ENCODE measurements at regions not wholly inside any gene's neighbourhood (a gene's known extent, or its start where the extent isn't known, plus 50 kb on each side); places are given as distances from the start of the nearest gene placed in this dataset.

DNA sequence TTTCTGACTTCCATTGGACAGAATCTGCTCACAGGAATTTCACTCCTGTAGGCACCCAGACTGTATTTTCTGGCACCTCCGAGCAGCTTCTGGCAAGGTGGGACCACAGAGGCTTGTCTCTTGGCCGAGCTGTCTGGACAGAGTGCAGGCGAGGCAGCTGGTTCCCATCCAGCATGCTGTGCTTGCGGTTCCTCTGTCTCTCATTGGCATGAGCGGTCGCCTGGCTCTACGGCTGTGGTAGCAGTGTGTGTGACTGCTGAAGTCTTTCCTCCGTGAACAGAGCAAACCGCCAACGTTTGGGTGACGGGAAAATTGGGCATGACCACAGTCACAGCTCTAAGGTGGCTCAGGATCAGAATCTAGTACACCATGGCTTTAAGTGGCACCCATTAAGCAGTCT is 411.7 kb upstream of the NETO1 start:
- no peaks in the 10 kb centered on the region for H3K4me1 Mint-ChIP-seq (ENCODE audit: low read depth)
- H3K36me3 Mint-ChIP-seq (ENCODE audit: low read depth) = no peaks in the 10 kb centered on the region
- H3K27ac Mint-ChIP-seq (ENCODE audit: unreplicated experiment) = no peak overlapping the region
- no peak overlapping the region for H3K4me3 Mint-ChIP-seq (ENCODE audit: unreplicated experiment)
- no peak for DNase-seq (ENCODE audit: low spot score)
- peaks cover 1% of the 10 kb centered on the region for H3K27me3 Mint-ChIP-seq (ENCODE audit: low read depth)
- H3K9me3 Mint-ChIP-seq (ENCODE audit: low read depth) = peaks cover 5% of the 10 kb centered on the region
- TF ChIP-seq, protein P1, sequence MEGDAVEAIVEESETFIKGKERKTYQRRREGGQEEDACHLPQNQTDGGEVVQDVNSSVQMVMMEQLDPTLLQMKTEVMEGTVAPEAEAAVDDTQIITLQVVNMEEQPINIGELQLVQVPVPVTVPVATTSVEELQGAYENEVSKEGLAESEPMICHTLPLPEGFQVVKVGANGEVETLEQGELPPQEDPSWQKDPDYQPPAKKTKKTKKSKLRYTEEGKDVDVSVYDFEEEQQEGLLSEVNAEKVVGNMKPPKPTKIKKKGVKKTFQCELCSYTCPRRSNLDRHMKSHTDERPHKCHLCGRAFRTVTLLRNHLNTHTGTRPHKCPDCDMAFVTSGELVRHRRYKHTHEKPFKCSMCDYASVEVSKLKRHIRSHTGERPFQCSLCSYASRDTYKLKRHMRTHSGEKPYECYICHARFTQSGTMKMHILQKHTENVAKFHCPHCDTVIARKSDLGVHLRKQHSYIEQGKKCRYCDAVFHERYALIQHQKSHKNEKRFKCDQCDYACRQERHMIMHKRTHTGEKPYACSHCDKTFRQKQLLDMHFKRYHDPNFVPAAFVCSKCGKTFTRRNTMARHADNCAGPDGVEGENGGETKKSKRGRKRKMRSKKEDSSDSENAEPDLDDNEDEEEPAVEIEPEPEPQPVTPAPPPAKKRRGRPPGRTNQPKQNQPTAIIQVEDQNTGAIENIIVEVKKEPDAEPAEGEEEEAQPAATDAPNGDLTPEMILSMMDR (IDR thresholded peaks at IDR 0.05) = no peak

DNA sequence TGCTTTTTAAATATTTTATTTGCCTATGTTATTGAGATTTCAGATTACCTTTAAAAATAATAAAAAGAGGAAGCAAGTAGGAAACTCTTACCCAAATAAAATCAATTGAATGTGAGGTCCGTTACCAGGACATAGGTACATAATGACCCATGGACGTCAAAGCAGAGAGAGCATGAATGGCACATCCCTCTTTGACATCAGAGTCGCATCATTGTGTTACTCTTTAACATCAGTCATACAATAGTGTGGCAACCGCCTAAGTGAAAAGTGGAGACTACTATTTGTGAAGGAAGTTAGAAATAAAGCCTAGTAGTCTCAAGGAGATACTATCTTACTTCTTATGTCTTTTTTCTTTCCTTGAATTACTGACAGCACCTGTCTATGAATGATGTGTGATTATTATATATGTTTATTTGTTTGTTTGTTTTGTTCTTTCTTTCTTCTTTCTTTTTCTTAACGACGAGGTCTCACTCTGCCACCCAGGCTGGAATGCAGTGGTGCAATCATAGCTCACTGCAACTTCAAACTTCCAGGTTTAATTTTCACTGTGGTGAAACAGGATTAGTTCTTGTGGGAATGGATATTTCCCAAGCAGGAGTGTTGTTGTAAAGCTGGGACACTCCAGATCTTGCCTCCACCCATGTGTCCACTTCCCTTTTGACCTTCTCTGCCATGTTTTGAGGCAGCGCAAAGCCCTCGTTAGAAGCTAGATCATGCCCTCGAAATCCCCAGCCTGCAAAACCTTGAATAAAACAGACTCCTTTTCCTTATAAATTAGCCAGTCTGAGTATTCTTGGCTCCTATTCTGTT is 407.2 kb upstream of the NETO1 start:
- H3K4me1 Mint-ChIP-seq (ENCODE audit: low read depth) = no peaks in the 10 kb centered on the region
- DNase-seq (ENCODE audit: low spot score) = no peak
- H3K36me3 Mint-ChIP-seq (ENCODE audit: low read depth) = no peaks in the 10 kb centered on the region
- H3K27me3 Mint-ChIP-seq (ENCODE audit: low read depth) = peaks cover 1% of the 10 kb centered on the region
- TF ChIP-seq, protein P1 (IDR thresholded peaks at IDR 0.05) = no peak
- H3K27ac Mint-ChIP-seq (ENCODE audit: unreplicated experiment) = no peak overlapping the region
- no peak overlapping the region for H3K4me3 Mint-ChIP-seq (ENCODE audit: unreplicated experiment)
- H3K9me3 Mint-ChIP-seq (ENCODE audit: low read depth) = peaks cover 3% of the 10 kb centered on the region

DNA sequence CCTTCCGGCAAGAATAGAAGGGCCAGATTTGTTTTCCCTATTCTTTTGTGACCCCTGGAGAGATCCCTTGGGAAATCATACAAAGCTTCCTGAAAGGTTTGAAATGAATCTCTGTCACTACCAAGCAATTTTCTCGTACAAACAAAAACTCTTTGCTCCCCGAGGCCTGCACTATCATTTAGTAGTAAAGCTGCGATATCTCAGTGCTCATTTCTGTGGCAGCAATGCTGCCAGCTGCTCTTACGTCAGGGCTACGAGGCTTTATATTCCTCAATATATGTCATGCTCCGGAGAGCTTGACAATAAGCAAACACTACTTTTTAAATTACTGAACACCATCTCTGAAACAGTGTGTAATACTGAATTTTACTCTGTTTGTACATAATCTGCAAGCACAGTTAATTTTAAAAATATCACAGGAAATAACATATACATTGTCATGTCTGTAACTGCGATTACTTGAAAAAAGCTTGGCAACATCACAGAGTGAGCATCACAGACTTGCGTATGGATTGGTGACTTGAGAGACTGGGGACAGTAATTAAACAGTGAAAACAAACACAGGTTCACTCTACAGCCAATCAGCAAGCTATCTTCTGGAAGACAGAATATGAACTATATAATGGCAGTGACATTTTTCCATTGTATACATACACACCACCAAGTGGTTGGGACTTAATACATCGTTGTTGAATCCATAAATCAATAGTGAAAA is 403.3 kb upstream of the NETO1 start:
- Mint-ChIP-seq H3K4me1 (ENCODE audit: low read depth) (no peaks in the 10 kb centered on the region), H3K36me3 (ENCODE audit: low read depth) (no peaks in the 10 kb centered on the region), H3K27me3 (ENCODE audit: low read depth) (peaks cover 5% of the 10 kb centered on the region), H3K4me3 (ENCODE audit: unreplicated experiment) (no peak overlapping the region), H3K27ac (ENCODE audit: unreplicated experiment) (no peak overlapping the region), H3K9me3 (ENCODE audit: low read depth) (no peaks in the 10 kb centered on the region)
- no peak for DNase-seq (ENCODE audit: low spot score)
- TF ChIP-seq, protein P1 (IDR thresholded peaks at IDR 0.05) = no peak

DNA sequence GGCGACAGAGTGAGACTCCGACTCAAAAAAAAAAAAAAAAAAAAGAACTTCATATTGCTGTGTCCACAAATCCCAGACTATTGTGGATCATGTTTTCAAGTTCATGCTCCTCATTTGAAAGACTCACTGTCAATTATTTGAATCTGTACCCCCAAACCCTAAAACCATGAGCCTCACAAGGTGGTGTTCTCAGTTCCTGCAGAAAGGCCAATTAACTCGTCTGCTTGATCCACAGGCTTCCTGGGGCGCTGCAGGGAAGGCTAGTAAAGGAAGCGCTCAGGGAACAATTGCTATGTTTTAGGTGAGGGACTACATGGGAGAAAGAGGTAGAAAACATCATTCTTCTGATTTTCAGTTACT is 396.8 kb upstream of the NETO1 start:
- H3K4me3 Mint-ChIP-seq (ENCODE audit: unreplicated experiment) = no peak overlapping the region
- no peaks in the 10 kb centered on the region for H3K9me3 Mint-ChIP-seq (ENCODE audit: low read depth)
- no peak overlapping the region for H3K27ac Mint-ChIP-seq (ENCODE audit: unreplicated experiment)
- no peaks in the 10 kb centered on the region for H3K4me1 Mint-ChIP-seq (ENCODE audit: low read depth)
- TF ChIP-seq, protein P1 (IDR thresholded peaks at IDR 0.05) = no peak
- no peaks in the 10 kb centered on the region for H3K36me3 Mint-ChIP-seq (ENCODE audit: low read depth)
- DNase-seq (ENCODE audit: low spot score) = no peak
- peaks cover 7% of the 10 kb centered on the region for H3K27me3 Mint-ChIP-seq (ENCODE audit: low read depth)

DNA sequence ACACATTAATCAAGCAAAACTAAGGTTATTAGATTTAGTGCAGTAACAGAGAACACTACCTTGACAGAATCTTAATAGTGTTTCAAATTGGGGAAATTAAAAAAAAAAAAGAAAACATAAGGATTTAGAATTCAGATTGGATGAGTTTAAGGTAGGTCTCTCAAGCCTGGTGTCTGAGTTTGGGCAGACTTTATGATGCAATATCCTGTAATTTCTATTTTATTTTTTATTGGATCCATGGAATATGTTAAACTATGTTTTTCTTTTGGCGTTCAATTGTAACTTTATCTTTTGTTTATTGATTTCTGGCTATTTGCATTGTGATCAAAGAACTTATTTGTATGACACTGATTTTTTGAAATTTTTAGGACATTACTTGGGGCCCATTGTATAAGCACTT is 394.1 kb upstream of the NETO1 start:
- Mint-ChIP-seq H3K4me1 (ENCODE audit: low read depth) (no peaks in the 10 kb centered on the region), H3K27ac (ENCODE audit: unreplicated experiment) (no peak overlapping the region), H3K36me3 (ENCODE audit: low read depth) (no peaks in the 10 kb centered on the region), H3K9me3 (ENCODE audit: low read depth) (no peaks in the 10 kb centered on the region), H3K4me3 (ENCODE audit: unreplicated experiment) (no peak overlapping the region), H3K27me3 (ENCODE audit: low read depth) (peaks cover 8% of the 10 kb centered on the region)
- DNase-seq (ENCODE audit: low spot score) = no peak
- TF ChIP-seq, protein P1 (IDR thresholded peaks at IDR 0.05) = no peak
